HepG2 (cell line): ENCODE measurements at regions not wholly inside any gene's neighbourhood (a gene's known extent, or its start where the extent isn't known, plus 50 kb on each side); places are given as distances from the start of the nearest gene placed in this dataset.

ENCODE experiments used
- ATF1 ChIP-seq: IDR thresholded peaks from 2 replicates; pipeline ENCODE4 v1.6.1; 2016; ENCODE audit warnings: mild to moderate bottlenecking, control low read depth
- CAMTA2 ChIP-seq: sonication (generic); formaldehyde crosslinking; IDR thresholded peaks from 2 replicates; pipeline ENCODE4 v1.4.0; 2020; ENCODE audit warnings: mild to moderate bottlenecking, missing genetic modification reagents, borderline replicate concordance
- KDM4B ChIP-seq: sonication (generic); formaldehyde crosslinking; IDR thresholded peaks from 2 replicates; pipeline ENCODE4 v1.4.0; 2020; ENCODE audit warnings: missing genetic modification reagents
- KLF6 ChIP-seq: IDR thresholded peaks from 2 replicates; pipeline ENCODE4 v1.8.0; 2016; ENCODE audit warnings: missing biosample characterization, missing genetic modification reagents
- NFATC3 ChIP-seq: sonication (generic); formaldehyde crosslinking; IDR thresholded peaks from 2 replicates; pipeline ENCODE4 v1.5.1; 2020; ENCODE audit warnings: mild to moderate bottlenecking, missing genetic modification reagents
- PHB2 ChIP-seq: fragments of 450-650 bp; IDR thresholded peaks from 2 replicates; pipeline ENCODE4 v1.6.1; 2018; ENCODE audit not compliant: partially characterized antibody
- PHF8 ChIP-seq: sonication (generic); formaldehyde crosslinking; IDR thresholded peaks from 2 replicates; pipeline ENCODE4 v1.5.0; 2020; ENCODE audit warnings: missing genetic modification reagents
- SNRNP70 ChIP-seq: fragments of 200-400 bp; formaldehyde crosslinking; IDR thresholded peaks from 2 replicates; pipeline ENCODE4 v1.6.1; 2017; ENCODE audit warnings: mild to moderate bottlenecking, low read depth, low read length, moderate library complexity
- SRSF4 ChIP-seq: fragments of 200-400 bp; formaldehyde crosslinking; IDR thresholded peaks from one replicate; pipeline ENCODE4 v1.6.1; 2018; ENCODE audit warnings: mild to moderate bottlenecking, low read depth, low read length, moderate library complexity; ENCODE audit not compliant: poor library complexity, severe bottlenecking
- ZBTB8A ChIP-seq: sonication (generic); formaldehyde crosslinking; IDR thresholded peaks from 2 replicates; pipeline ENCODE4 v1.4.0; 2020; ENCODE audit warnings: mild to moderate bottlenecking, low read depth, missing genetic modification reagents, borderline replicate concordance
- ZNF652 ChIP-seq: IDR thresholded peaks from 2 replicates; pipeline ENCODE4 v1.6.1; 2016; ENCODE audit warnings: low read depth, borderline replicate concordance
- ZNF749 ChIP-seq: sonication (generic); formaldehyde crosslinking; IDR thresholded peaks from 2 replicates; pipeline ENCODE4 v1.8.0; 2022; ENCODE audit warnings: mild to moderate bottlenecking, missing genetic modification reagents, moderate library complexity, borderline replicate concordance
- ZNF75D ChIP-seq: sonication (generic); formaldehyde crosslinking; IDR thresholded peaks from 2 replicates; pipeline ENCODE4 v1.8.1; 2023; ENCODE audit warnings: missing genetic modification reagents, mild to moderate bottlenecking, borderline replicate concordance
- ZNF772 ChIP-seq: sonication (generic); formaldehyde crosslinking; IDR thresholded peaks from 2 replicates; pipeline ENCODE4 v1.5.0; 2020; ENCODE audit warnings: mild to moderate bottlenecking, missing genetic modification reagents
- TF ChIP-seq, protein P1 (sequence below): sonication (generic); formaldehyde crosslinking; conservative IDR thresholded peaks from 2 replicates; pipeline ENCODE4 v1.8.0; 2022; ENCODE audit warnings: missing genetic modification reagents
- TF ChIP-seq, protein P2 (sequence below), 2 experiments: sonication (generic) in 1 of 2; formaldehyde crosslinking in 1 of 2; IDR thresholded peaks; 2 replicates each; pipeline versions ENCODE4 v1.5.1 to v1.6.1; 2011 to 2020; ENCODE audit warnings: borderline replicate concordance in 1 of 2, low read depth in 1 of 2, low read length in 1 of 2, mild to moderate bottlenecking in 1 of 2, missing genetic modification reagents in 1 of 2, moderate library complexity in 1 of 2
- TF ChIP-seq, protein P3 (sequence below): sonication (generic); formaldehyde crosslinking; IDR thresholded peaks from 2 replicates; pipeline ENCODE4 v1.5.1; 2020; ENCODE audit warnings: missing genetic modification reagents, mild to moderate bottlenecking, borderline replicate concordance
- TF ChIP-seq, protein P4 (sequence below): sonication (generic); formaldehyde crosslinking; IDR thresholded peaks from 2 replicates; pipeline ENCODE4 v1.4.0; 2020; ENCODE audit warnings: missing genetic modification reagents
- TF ChIP-seq, protein P5 (sequence below): sonication (generic); formaldehyde crosslinking; IDR thresholded peaks from 2 replicates; pipeline ENCODE4 v1.8.0; 2022; ENCODE audit warnings: missing genetic modification reagents, low read depth, mild to moderate bottlenecking, borderline replicate concordance

DNA sequence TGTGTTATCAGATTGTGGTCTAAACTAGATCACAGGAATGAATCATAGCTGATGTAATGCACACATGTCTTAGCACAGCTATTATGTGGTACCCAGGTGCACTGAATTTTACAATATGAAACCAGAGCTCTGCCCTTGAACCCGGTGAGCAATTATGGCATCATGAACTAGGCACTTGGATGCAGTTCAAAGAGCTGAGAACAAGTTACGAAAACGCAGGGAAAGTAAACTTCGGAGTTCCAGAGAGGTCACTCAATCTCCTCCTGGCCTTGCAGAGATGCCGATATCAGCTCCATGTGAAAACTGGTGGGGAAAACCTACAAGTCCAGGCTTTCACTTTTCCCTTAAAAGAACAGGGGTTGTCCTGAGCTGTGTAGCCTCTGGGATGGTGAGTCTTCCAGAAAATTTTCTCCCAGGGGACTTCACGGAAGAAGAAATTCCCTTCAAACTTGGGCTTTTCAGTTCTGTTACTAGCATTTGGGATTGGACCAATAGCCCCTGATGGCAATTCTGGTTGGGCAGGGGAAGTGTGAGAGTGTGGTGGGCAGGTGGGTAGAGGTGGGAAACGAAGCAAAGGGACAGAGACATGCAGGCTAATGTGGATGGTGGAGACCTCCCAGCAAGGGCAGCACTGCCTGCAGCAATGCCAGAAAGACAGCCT, 71.1 kb upstream of the SH3BP4 start (continued):
- TF ChIP-seq SNRNP70 (no peak), ZNF75D (no peak), ZNF749 (CRISPR knock-in tag) (peak; percentile 77; the same call in 1 of the 2 replicates), ZNF772 (CRISPR knock-in tag) (peak; percentile 91), SRSF4 (no peak), ZBTB8A (no peak), NFATC3 (CRISPR knock-in tag) (peak; percentile 49; the same call in 1 of the 2 replicates), ATF1 (CRISPR knock-in tag) (peak; percentile 69), KLF6 (CRISPR knock-in tag) (peak; percentile 71; the same call in 1 of the 2 replicates), KDM4B (CRISPR knock-in tag) (peak; percentile 93), PHB2 (no peak), PHF8 (CRISPR knock-in tag) (peak; percentile 43; the same call in 1 of the 2 replicates), ZNF652 (CRISPR knock-in tag) (no peak), CAMTA2 (CRISPR knock-in tag) (no peak)
- TF ChIP-seq, protein P1, sequence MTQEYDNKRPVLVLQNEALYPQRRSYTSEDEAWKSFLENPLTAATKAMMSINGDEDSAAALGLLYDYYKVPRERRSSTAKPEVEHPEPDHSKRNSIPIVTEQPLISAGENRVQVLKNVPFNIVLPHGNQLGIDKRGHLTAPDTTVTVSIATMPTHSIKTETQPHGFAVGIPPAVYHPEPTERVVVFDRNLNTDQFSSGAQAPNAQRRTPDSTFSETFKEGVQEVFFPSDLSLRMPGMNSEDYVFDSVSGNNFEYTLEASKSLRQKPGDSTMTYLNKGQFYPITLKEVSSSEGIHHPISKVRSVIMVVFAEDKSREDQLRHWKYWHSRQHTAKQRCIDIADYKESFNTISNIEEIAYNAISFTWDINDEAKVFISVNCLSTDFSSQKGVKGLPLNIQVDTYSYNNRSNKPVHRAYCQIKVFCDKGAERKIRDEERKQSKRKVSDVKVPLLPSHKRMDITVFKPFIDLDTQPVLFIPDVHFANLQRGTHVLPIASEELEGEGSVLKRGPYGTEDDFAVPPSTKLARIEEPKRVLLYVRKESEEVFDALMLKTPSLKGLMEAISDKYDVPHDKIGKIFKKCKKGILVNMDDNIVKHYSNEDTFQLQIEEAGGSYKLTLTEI (CRISPR knock-in tag): no peak
- TF ChIP-seq, protein P2, sequence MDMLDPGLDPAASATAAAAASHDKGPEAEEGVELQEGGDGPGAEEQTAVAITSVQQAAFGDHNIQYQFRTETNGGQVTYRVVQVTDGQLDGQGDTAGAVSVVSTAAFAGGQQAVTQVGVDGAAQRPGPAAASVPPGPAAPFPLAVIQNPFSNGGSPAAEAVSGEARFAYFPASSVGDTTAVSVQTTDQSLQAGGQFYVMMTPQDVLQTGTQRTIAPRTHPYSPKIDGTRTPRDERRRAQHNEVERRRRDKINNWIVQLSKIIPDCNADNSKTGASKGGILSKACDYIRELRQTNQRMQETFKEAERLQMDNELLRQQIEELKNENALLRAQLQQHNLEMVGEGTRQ (IDR thresholded peaks at IDR 0.05; ENCODE audit: low read depth, low read length): no peak
- TF ChIP-seq, protein P2 (CRISPR knock-in tag; IDR thresholded peaks at IDR 0.05; ENCODE audit: borderline replicate concordance): no peak
- TF ChIP-seq, protein P3, sequence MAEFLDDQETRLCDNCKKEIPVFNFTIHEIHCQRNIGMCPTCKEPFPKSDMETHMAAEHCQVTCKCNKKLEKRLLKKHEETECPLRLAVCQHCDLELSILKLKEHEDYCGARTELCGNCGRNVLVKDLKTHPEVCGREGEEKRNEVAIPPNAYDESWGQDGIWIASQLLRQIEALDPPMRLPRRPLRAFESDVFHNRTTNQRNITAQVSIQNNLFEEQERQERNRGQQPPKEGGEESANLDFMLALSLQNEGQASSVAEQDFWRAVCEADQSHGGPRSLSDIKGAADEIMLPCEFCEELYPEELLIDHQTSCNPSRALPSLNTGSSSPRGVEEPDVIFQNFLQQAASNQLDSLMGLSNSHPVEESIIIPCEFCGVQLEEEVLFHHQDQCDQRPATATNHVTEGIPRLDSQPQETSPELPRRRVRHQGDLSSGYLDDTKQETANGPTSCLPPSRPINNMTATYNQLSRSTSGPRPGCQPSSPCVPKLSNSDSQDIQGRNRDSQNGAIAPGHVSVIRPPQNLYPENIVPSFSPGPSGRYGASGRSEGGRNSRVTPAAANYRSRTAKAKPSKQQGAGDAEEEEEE: no peak
- TF ChIP-seq, protein P4, sequence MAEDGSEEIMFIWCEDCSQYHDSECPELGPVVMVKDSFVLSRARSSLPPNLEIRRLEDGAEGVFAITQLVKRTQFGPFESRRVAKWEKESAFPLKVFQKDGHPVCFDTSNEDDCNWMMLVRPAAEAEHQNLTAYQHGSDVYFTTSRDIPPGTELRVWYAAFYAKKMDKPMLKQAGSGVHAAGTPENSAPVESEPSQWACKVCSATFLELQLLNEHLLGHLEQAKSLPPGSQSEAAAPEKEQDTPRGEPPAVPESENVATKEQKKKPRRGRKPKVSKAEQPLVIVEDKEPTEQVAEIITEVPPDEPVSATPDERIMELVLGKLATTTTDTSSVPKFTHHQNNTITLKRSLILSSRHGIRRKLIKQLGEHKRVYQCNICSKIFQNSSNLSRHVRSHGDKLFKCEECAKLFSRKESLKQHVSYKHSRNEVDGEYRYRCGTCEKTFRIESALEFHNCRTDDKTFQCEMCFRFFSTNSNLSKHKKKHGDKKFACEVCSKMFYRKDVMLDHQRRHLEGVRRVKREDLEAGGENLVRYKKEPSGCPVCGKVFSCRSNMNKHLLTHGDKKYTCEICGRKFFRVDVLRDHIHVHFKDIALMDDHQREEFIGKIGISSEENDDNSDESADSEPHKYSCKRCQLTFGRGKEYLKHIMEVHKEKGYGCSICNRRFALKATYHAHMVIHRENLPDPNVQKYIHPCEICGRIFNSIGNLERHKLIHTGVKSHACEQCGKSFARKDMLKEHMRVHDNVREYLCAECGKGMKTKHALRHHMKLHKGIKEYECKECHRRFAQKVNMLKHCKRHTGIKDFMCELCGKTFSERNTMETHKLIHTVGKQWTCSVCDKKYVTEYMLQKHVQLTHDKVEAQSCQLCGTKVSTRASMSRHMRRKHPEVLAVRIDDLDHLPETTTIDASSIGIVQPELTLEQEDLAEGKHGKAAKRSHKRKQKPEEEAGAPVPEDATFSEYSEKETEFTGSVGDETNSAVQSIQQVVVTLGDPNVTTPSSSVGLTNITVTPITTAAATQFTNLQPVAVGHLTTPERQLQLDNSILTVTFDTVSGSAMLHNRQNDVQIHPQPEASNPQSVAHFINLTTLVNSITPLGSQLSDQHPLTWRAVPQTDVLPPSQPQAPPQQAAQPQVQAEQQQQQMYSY (CRISPR knock-in tag): peak; percentile 67; the same call in 1 of the 2 replicates
- TF ChIP-seq, protein P5, sequence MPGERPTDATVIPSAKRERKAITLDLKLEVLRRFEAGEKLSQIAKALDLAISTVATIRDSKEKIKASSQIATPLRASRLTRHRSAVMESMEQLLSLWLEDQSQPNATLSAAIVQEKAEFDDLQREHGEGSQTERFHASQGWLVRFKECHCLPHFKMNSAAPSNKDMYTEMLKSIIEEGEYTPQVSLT (CRISPR knock-in tag): no peak
